ENCODE measurements at regions not wholly inside any gene's neighbourhood (a gene's known extent, or its start where the extent isn't known, plus 50 kb on each side); places are given as distances from the start of the nearest gene placed in this dataset.
"Not testable (repeated sequence)": the region's sequence is repeated elsewhere in the genome, so short reads cannot be mapped to it uniquely, and the experiment has no call there.

GRCh38 chr9:104195142-104195541 is 101.0 kb downstream of the SMC2 start:
- not testable (repeated sequence) for DNase-seq

- no peak for DNase-seq
Measured at GRCh38 chr9:104200456-104200994, 106.4 kb downstream of the SMC2 start.

DNA sequence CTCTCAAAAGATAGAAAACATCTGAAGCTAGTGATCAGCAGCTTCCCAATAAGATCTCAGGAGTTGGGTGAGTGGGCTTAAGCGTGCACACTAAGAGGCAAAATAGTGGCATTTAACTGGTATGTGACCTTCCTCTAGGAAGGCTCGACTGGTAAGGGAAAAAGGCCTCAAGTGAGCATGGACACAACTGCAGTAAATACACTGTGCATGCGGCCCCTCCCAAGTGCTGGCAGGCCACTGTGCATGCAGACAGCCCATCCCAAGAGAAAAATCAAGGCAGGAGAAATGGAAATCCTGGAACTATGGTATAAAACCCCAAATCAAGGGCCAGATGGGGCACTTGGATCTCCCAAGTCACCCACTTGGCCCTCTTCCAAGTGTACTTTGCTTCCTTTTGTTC is 112.7 kb downstream of the SMC2 start:
- no peak for DNase-seq

DNA sequence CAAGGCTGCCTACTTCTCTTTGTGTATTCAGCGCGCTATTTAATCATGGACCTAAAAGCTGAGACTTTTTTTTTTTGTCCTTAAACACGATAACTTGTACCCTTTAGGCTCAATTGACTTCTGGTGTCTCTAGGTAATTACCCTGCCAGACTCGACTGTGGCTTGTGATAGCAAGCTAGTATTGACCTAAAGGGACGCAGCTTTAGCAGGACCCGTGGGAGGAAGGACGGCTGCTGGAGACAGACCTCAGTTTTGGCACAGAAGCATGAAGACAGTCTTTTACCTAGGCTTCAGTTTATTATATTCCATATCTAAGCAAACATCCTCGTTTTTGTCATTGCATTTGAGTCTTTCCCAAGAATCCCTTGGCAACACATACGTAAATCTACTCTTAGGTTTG is 115.3 kb downstream of the SMC2 start:
- no peak for DNase-seq

DNA sequence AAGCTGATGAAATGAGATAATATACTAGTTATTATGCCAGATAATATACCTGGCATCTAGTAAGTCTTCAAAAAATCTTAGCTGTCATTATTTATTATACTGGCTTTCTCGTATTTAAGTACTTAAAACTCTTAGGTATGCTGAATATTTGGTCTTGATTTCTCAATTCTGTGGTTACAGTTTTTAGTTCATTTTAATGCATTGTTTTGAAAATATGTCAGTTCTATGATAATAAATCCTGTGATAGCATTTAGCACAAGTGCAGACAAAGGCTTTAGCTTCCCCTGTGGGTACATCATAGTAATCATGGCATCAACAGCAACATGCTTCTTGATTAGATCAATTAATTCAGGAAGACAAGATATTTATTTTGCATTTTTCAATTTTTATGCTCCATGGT is 133.0 kb downstream of the SMC2 start:
- DNase-seq = no peak

DNA sequence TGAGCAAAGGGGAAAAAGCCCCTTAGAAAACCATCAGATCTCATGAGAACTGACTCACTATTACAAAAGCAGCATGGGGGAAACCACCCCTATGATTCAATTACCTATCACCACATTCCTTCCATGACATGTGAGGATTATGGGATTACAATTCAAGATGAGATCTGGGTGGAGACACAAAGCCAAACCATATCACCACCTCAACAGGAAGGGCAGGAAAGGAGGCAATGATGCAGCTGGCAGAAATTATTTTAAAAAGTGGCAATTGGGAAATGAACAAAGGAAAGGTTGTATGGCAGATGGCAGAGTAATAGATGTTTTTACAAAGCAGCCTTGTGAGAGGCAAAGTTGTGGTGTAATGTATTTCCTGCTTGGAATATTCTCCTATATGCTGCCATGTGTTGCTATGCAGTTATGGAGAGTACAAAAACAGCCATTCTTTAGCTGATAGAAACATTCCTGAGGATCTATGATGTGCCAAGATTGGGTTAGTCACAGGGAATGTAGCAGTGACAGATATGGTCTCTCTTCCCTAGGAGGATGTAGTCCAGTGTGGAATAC is 138.8 kb downstream of the SMC2 start:
- no peak for DNase-seq

- DNase-seq = no peak
Measured at GRCh38 chr9:104233366-104233765, 139.3 kb downstream of the SMC2 start.

DNA sequence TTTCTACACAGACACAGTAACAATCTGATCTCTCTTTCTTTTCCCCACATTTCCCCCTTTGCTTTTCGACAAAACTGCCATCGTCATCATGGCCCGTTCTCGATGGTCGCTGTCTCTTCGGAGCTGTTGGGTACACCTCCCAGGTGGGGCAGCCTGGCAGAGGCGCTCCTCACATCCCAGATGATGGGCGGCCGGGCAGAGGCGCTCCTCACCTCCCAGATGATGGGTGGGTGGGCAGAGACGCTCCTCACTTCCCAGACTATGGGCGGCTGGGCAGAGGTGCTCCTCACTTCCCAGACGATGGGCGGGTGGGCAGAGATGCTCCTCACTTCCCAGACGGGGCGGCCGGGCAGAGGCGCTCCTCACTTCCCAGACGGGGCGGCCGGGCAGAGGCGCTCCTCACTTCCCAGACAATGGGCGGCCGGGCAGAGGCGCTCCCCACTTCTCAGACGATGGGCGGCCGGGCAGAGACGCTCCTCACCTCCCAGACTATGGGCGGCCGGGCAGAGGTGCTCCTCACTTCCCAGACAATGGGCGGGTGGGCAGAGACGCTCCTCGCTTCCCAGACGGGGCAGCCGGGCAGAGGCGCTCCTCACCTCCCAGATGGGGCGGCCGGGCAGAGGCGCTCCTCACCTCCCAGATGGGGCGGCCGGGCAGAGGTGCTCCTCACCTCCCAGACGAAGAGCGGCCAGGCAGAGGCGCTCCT is 140.7 kb downstream of the SMC2 start:
- DNase-seq = not testable (repeated sequence)

GRCh38 chr9:104235347-104236120 is 141.4 kb downstream of the SMC2 start:
- not testable (repeated sequence) for DNase-seq

- no peak for DNase-seq
Measured at GRCh38 chr9:104238668-104239067, 144.6 kb downstream of the SMC2 start.

DNA sequence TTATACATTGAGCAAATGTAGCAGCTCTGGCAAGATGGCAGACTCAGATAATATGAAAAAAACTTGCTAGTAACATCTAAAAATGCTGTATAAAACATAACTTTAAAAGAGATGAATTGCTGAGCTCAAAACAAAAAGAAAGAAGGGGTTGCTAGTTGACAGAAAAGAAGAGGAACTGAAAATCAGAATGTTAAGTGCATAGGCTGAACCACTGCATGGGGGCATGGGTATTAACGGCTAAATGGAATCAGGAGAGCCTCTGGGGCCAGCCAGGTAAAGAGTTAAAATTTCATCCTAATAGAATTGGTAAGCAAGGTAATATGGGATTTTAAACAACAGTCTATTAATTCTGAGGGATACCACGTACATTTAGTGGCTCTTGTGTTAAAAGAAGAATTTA is 146.8 kb downstream of the SMC2 start:
- DNase-seq = no peak

DNA sequence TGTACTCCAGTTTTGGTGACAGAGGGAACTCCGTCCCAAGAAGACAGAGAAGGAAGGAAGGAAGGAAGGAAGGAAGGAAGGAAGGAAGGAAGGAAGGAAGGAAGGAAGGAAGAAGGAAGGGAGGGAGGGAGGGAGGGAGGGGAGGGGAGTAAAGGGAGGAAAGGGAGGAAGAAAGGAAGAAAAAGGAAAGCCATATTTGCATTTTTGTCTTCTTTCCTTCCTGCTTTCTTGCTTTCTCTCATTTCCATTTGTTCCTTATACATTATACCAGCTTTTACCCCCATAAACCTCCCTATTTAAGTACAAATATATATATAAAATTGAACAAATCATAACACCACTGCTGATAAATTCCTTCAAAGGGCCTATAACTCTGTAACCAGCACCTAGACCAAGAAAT is 151.8 kb downstream of the SMC2 start:
- DNase-seq = no peak

GRCh38 chr9:104247899-104248460 is 153.9 kb downstream of the SMC2 start:
- no peak for DNase-seq

DNA sequence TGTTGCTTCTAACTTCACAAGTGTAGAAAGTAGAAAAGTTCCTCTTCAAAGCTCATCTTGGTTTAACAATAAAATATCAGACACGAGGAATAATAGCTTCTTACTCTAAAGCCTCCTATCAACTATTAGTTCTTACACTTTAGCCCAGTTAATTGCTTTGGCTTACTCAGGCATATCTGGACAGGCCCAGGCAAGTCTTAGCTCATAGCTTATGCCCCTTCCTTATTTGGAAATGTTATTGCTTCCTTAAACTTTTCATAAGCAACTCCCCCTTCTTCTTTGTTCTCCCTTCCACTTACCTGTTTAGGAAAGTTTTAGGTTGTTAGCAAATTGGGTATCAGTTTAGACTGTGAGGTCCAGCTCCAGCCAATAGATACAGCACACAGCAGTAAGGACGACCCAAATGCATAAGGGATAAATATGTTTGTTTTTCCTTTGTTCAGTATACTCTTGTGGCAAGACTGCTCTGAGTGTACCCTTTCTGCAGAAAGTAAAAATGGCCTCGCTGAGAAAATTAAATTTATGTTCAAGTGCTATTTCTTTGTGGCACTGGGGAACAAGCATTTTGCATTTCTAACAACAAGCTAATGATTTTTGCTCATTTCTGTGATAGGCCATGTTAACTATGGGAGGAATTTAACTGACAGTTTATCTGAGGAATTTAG is 162.1 kb downstream of the SMC2 start:
- DNase-seq = no peak

DNA sequence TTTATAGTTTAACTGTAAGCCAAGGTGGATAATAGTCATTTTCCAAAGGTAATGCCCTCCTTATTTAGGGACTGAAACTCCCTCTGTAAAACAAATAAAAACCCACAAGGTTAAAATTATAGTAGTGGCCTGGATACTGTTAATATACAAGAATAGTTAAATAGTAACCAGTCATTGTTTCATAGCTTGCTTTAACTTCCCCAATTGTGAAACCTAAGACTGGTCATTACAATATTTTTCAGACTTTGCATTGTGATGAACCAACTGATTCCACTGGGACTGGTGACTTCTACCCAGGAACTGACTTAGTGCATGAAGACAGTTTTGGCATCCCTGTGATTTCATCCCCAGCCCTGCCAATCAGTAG is 162.6 kb downstream of the SMC2 start:
- DNase-seq = no peak

DNA sequence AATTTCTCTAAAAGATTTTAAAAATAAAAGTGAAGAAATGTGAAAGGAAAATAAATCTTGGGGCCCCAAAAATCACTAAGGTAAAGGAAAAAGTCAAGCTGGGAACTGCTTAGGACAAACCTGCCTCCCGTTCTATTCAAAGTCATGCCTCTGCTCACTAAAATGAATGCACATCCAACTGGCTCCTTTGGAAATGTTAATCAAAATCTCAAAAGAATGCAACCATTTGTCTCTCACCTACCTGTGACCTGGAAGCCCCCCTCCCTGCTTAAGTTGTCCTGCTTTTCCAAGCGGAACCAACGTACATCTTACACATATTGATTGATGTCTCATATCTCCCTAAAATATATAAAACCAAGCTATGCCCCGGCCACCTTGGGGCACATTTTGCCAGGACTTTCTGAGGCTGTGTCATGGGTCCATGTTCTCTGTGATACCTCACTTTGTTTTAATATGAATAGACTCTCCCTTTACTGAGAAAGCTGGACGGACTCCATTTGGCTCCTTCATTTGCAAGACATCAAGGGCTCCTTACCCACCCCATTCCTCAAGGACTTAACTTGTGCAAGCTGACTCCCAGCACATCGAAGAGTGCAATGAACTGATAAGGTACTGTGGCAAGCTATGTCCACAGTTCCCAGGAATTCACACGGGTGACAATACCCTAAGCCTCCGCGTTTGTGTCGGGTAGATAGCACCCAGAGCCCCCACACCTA is 164.3 kb downstream of the SMC2 start:
- DNase-seq = no peak

DNA sequence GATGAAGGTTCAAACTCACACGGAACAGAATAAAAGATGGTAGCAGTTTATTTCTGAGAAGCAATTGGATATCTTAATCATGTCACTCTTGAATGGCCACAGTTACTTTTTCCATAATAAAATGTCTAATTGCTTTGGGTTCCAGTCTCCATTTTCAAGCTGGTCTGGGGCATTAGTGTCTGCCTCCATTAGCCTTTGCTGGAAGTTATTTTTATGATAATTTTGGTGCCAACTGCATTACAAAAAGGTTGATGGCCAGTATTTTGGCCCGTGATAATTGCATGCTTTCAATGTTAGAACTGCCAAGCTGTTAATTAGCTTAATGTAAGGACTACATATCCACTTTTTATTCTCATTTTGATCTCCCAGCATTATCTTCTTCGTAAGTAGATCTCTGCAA is 165.9 kb downstream of the SMC2 start:
- DNase-seq = no peak

GRCh38 chr9:104263942-104264341 is 169.8 kb downstream of the SMC2 start:
- no peak for DNase-seq

DNA sequence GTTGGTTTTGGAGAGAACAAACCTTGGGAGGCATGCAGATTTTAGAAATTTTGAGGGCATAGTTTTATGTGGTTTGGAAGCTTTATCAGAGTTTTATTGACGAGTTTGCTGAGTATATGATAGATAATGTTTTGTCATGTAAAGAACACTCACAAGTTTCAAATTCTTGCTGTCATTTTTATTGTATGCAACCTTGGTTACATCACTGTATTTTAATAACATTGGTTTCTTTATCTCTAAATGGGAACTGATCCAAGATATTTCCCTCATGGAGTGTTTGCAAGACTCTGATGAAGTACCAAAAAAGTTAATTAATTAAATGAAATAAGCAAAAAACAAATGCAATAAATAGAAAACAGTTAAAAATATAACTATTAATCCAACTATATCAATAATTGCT is 170.3 kb downstream of the SMC2 start:
- DNase-seq = no peak

GRCh38 chr9:104269374-104269773 is 175.3 kb downstream of the SMC2 start:
- no peak for DNase-seq

- DNase-seq = no peak
Measured at GRCh38 chr9:104269996-104270963, 176.2 kb downstream of the SMC2 start.
